ENCODE measurements at regions not wholly inside any gene's neighbourhood (a gene's known extent, or its start where the extent isn't known, plus 50 kb on each side); places are given as distances from the start of the nearest gene placed in this dataset.

DNA sequence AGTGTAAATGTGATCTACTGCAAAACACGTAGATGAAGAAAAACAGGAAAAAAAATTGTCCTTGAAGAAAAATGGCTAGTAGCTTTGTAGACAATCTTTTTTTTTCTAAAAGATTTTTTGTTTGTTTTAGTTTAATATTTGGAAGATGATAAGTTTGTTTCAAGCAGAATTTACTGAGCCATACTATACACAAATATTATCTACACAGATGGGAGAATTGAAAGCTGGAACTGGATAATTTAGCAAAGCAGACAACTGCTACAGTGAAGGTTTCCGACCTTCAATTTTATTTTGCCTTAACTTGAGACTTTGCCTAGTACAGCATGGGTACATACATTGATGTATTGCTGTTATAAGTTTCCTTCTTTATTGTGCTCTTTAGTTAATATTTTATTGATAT, 313.0 kb upstream of the PDGFD start (continued):
- TF ChIP-seq SKI (IDR thresholded peaks at IDR 0.05; ENCODE audit: partially characterized antibody) (no peak), ZNF557 (CRISPR knock-in tag; IDR thresholded peaks at IDR 0.05) (no peak), HHEX (CRISPR knock-in tag; IDR thresholded peaks at IDR 0.05) (no peak)
- TF ChIP-seq, protein P1, sequence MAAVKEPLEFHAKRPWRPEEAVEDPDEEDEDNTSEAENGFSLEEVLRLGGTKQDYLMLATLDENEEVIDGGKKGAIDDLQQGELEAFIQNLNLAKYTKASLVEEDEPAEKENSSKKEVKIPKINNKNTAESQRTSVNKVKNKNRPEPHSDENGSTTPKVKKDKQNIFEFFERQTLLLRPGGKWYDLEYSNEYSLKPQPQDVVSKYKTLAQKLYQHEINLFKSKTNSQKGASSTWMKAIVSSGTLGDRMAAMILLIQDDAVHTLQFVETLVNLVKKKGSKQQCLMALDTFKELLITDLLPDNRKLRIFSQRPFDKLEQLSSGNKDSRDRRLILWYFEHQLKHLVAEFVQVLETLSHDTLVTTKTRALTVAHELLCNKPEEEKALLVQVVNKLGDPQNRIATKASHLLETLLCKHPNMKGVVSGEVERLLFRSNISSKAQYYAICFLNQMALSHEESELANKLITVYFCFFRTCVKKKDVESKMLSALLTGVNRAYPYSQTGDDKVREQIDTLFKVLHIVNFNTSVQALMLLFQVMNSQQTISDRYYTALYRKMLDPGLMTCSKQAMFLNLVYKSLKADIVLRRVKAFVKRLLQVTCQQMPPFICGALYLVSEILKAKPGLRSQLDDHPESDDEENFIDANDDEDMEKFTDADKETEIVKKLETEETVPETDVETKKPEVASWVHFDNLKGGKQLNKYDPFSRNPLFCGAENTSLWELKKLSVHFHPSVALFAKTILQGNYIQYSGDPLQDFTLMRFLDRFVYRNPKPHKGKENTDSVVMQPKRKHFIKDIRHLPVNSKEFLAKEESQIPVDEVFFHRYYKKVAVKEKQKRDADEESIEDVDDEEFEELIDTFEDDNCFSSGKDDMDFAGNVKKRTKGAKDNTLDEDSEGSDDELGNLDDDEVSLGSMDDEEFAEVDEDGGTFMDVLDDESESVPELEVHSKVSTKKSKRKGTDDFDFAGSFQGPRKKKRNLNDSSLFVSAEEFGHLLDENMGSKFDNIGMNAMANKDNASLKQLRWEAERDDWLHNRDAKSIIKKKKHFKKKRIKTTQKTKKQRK (IDR thresholded peaks at IDR 0.05; ENCODE audit: low read length): no peak

DNA sequence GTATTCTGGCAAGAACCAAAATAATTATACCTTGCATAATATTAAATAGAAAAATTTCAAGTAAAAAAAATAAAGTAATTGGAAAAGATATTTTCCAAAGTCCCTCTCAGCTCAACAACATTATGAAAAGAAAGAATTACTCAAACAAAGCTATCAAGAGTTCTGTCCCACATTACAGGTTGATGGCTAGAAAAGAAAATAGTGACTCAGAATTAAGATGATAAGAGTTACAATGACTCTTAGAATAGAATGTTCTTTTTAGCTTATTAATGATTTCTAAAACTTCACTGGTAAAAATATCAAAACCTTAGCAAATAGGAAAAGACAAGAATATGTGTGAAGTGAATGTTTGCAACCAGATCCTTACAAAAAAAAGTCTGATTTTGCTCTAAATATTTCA, 312.5 kb upstream of the PDGFD start:
- Histone ChIP-seq H3K4me2 (ENCODE audit: low read depth, low read length) (no peak overlapping the region), H3K79me2 (ENCODE audit: insufficient read depth, low read length) (no peaks in the 10 kb centered on the region), H3K36me3 (replicated peaks in 1 of 2; ENCODE audit: control insufficient read depth in 1 of 2, insufficient read depth in 2 of 2, low read length in 2 of 2) (no peaks in the 10 kb centered on the region), H3K9ac (ENCODE audit: insufficient read depth, low read depth, low read length) (no peak overlapping the region), H2AFZ (ENCODE audit: low read length) (no peak overlapping the region), H3K4me1 (ENCODE audit: insufficient read depth, low read length) (no peaks in the 10 kb centered on the region), H3K4me3 (replicated peaks in 1 of 3; ENCODE audit: insufficient read depth in 1 of 3, low read depth in 2 of 3, low read length in 3 of 3) (no peak overlapping the region), H3K27me3 (ENCODE audit: control insufficient read depth in 1 of 2, insufficient read depth in 2 of 2, low read length in 2 of 2) (no peaks in the 10 kb centered on the region), H3K9me3 (ENCODE audit: low read length) (peaks cover 13% of the 10 kb centered on the region; the same call in 1 of the 2 replicates), H3K27ac (ENCODE audit: extremely low read length, insufficient read depth, low read length) (no peak overlapping the region), H4K20me1 (ENCODE audit: insufficient read depth, low read length) (no peaks in the 10 kb centered on the region)
- BruUV-seq (replicated peaks): no TSS peak
- intact Hi-C loops (cut with micrococcal nuclease; ENCODE audit: unreplicated experiment) (no loop called here), in situ Hi-C loops (cut with HindIII; ENCODE audit: extremely low pct_ligation_motif_present, low pct_unique_long_range_greater_than_20kb) (no loop called here)
- CTCF ChIA-PET (ENCODE audit: low intra/inter-chr PET ratio, low total read pairs): no interaction called here
- DNase-seq (ENCODE audit: low spot score): no peak
- no peak for TF ChIP-seq RFX5 (IDR thresholded peaks at IDR 0.05; ENCODE audit: low read depth, low read length)
- no peak for TF ChIP-seq ZSCAN29 (CRISPR knock-in tag; conservative IDR thresholded peaks at IDR 0.05)
- TF ChIP-seq, protein P2, sequence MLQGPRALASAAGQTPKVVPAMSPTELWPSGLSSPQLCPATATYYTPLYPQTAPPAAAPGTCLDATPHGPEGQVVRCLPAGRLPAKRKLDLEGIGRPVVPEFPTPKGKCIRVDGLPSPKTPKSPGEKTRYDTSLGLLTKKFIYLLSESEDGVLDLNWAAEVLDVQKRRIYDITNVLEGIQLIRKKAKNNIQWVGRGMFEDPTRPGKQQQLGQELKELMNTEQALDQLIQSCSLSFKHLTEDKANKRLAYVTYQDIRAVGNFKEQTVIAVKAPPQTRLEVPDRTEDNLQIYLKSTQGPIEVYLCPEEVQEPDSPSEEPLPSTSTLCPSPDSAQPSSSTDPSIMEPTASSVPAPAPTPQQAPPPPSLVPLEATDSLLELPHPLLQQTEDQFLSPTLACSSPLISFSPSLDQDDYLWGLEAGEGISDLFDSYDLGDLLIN (CRISPR knock-in tag; IDR thresholded peaks at IDR 0.05; ENCODE audit: borderline replicate concordance): no peak
- TF ChIP-seq, protein P3, sequence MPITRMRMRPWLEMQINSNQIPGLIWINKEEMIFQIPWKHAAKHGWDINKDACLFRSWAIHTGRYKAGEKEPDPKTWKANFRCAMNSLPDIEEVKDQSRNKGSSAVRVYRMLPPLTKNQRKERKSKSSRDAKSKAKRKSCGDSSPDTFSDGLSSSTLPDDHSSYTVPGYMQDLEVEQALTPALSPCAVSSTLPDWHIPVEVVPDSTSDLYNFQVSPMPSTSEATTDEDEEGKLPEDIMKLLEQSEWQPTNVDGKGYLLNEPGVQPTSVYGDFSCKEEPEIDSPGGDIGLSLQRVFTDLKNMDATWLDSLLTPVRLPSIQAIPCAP (CRISPR knock-in tag; IDR thresholded peaks at IDR 0.05; ENCODE audit: low read depth): no peak
- TF ChIP-seq SOX5 (CRISPR knock-in tag; IDR thresholded peaks at IDR 0.05; ENCODE audit: borderline replicate concordance): no peak
- TF ChIP-seq, protein P4, sequence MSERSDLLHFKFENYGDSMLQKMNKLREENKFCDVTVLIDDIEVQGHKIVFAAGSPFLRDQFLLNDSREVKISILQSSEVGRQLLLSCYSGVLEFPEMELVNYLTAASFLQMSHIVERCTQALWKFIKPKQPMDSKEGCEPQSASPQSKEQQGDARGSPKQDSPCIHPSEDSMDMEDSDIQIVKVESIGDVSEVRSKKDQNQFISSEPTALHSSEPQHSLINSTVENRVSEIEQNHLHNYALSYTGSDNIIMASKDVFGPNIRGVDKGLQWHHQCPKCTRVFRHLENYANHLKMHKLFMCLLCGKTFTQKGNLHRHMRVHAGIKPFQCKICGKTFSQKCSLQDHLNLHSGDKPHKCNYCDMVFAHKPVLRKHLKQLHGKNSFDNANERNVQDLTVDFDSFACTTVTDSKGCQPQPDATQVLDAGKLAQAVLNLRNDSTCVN (CRISPR knock-in tag; IDR thresholded peaks at IDR 0.05; ENCODE audit: borderline replicate concordance): no peak
- no peak for TF ChIP-seq SP140L (CRISPR knock-in tag; IDR thresholded peaks at IDR 0.05; ENCODE audit: borderline replicate concordance)
- TF ChIP-seq SNAI1 (CRISPR knock-in tag; IDR thresholded peaks at IDR 0.05; ENCODE audit: borderline replicate concordance): no peak
- TF ChIP-seq, protein P5, sequence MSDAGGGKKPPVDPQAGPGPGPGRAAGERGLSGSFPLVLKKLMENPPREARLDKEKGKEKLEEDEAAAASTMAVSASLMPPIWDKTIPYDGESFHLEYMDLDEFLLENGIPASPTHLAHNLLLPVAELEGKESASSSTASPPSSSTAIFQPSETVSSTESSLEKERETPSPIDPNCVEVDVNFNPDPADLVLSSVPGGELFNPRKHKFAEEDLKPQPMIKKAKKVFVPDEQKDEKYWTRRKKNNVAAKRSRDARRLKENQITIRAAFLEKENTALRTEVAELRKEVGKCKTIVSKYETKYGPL (CRISPR knock-in tag; IDR thresholded peaks at IDR 0.05): no peak
- no peak for TF ChIP-seq ZNF709 (CRISPR knock-in tag; IDR thresholded peaks at IDR 0.05)
- no peak for ATAC-seq
- FAIRE-seq: no peak
- POLR2A ChIA-PET: no interaction called here
